Adrenal gland (tissue), 9 donors: ENCODE measurements at regions not wholly inside any gene's neighbourhood (a gene's known extent, or its start where the extent isn't known, plus 50 kb on each side); places are given as distances from the start of the nearest gene placed in this dataset.

ENCODE experiments used
- DNase-seq, 7 donors: peaks; one replicate each; pipeline ENCODE4 v3.0.0-alpha.2; 2019 to 2020
- H3K27ac ChIP-seq, 5 donors: fragments of 200-600 bp; sonication (generic) in 4 of 5; 1 replicate in 3 of 5; 2 replicates in 2 of 5; pipeline versions ENCODE4 v1.5.1 to v1.8.0; 2016 to 2020; ENCODE audit warnings: mild to moderate bottlenecking in 1 of 5
- H3K27me3 ChIP-seq: fragments of 200-600 bp; 2 replicates; pipeline ENCODE4 v1.8.0; 2021
- H3K36me3 ChIP-seq, 2 donors: fragments of 200-600 bp; replicated peaks in 1 of 2; 1 replicate in 1 of 2; 2 replicates in 1 of 2; pipeline versions ENCODE4 v1.5.1 to v1.8.0; 2018 to 2022
- H3K4me1 ChIP-seq, 2 donors: fragments of 200-600 bp; replicated peaks in 1 of 2; 1 replicate in 1 of 2; 2 replicates in 1 of 2; pipeline versions ENCODE4 v1.5.1 to v1.8.0; 2018 to 2021
- H3K4me3 ChIP-seq, 4 donors: fragments of 200-600 bp; sonication (generic) in 3 of 4; one replicate each; pipeline ENCODE4 v1.5.1; 2016 to 2018
- H3K9me3 ChIP-seq, 3 donors: fragments of 200-600 bp; sonication (generic) in 1 of 3; replicated peaks in 1 of 3; 1 replicate in 2 of 3; 2 replicates in 1 of 3; pipeline versions ENCODE4 v1.5.1 to v1.8.0; 2016 to 2021
- CTCF ChIP-seq, 6 experiments: fragments of 450-650 bp in 4 of 6; fragments of 200-600 bp in 2 of 6; sonication (generic) in 1 of 6; IDR thresholded peaks; 1 replicate in 5 of 6; 2 replicates in 1 of 6; pipeline versions ENCODE4 v1.5.1 to v1.8.0; 2016 to 2021; ENCODE audit warnings: antibody characterized with exemption in 6 of 6, mild to moderate bottlenecking in 2 of 6, moderate library complexity in 1 of 6
- POLR2A ChIP-seq, 2 donors: fragments of 450-650 bp; IDR thresholded peaks; one replicate each; pipeline ENCODE4 v1.6.1; 2017; ENCODE audit warnings: antibody characterized with exemption in 2 of 2, mild to moderate bottlenecking in 2 of 2, moderate library complexity in 1 of 2
- WGBS, 4 donors: extraction: QIAGEN DNeasy Blood & Tissue Kit in 2 of 4; methylation state at CpG; one replicate each; pipeline versions ENCODE4 v1.1.5 to v1.1.7; 2013 to 2017; 5-methylcytosine and 5-hydroxymethylcytosine counted together
- intact Hi-C, 2 donors: fragments of 100-400 bp; cut with DNase I; formaldehyde crosslinking; loops; one replicate each; pipeline versions ENCODE4 v1.14.1 to v1.15.0; 2022 to 2023
- donor health status: healthy with polysubstance abuse.
- donor health status: Bipolar disorder and iron deficiency.
- donor health status: DM: yes; HTN: yes; CAD: no.
- donor health status: DM: no; HTN: no; CAD: no.
- donor health status: DM: no; HTN: no; CAD: no.

GRCh38 chr12:24746864-24747263, 202.0 kb downstream of the BCAT1 start:
- no peaks in the 10 kb centered on the region for H3K9me3 ChIP-seq
- 56 to 60% (median 59%) methylated on average over 2 of the region's 2 CpGs for WGBS, 4 donors
- H3K27ac ChIP-seq = no peak overlapping the region
- no peak for TF ChIP-seq POLR2A (IDR thresholded peaks at IDR 0.05)
- no peak for TF ChIP-seq CTCF (IDR thresholded peaks at IDR 0.05)
- H3K4me3 ChIP-seq = no peak overlapping the region
- no peak for DNase-seq
- H3K36me3 ChIP-seq = no peaks in the 10 kb centered on the region
- no peaks in the 10 kb centered on the region for H3K4me1 ChIP-seq
- intact Hi-C loops = no loop called here
- no peaks in the 10 kb centered on the region for H3K27me3 ChIP-seq

DNA sequence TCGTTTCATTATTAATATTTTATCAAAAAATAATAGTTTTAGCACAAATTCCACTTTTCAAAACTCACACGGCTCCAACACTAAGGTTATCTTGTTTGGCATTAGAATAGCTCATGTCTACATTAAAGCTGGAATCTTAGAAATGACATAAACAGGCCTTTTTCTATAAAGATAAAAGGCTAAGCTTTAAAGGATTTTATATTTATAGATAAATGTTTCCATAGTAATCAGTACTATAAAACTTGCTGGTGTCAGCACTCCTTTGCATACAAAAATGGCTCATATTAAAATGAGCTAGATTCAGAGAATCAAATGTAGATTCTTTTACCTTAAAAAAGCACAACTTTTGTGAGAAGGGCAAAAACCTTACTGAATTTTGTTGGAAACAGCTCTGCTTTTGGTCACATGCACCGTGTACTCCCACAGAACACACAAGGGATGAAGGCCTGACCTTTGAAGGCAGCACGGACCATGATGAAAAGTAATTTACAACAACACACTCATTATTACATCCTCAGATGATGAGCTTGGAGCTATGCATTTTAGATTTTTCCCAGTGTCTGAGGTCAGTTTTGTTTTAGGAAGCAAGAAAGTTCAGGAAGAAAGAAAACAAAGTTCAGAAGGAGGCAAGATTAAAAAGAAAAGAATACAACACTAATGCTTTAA, 202.8 kb downstream of the BCAT1 start:
- Histone ChIP-seq H3K4me3 (no peak overlapping the region), H3K27me3 (no peaks in the 10 kb centered on the region), H3K27ac (no peak overlapping the region), H3K9me3 (no peaks in the 10 kb centered on the region), H3K36me3 (no peaks in the 10 kb centered on the region), H3K4me1 (no peaks in the 10 kb centered on the region)
- no peak for DNase-seq
- intact Hi-C loops = no loop called here
- no peak for TF ChIP-seq CTCF (IDR thresholded peaks at IDR 0.05)
- 50 to 56% (median 56%) methylated on average over 4 of the region's 4 CpGs for WGBS, 4 donors

GRCh38 chr12:24743941-24744793, 204.7 kb downstream of the BCAT1 start:
- H3K9me3 ChIP-seq = no peaks in the 10 kb centered on the region
- no peak overlapping the region for H3K4me3 ChIP-seq
- 67 to 77% (median 68%) methylated on average over 9 of the region's 9 CpGs for WGBS, 4 donors
- no peak for DNase-seq
- no peaks in the 10 kb centered on the region for H3K4me1 ChIP-seq
- TF ChIP-seq POLR2A (IDR thresholded peaks at IDR 0.05) (no peak), CTCF (IDR thresholded peaks at IDR 0.05) (no peak)
- no peaks in the 10 kb centered on the region for H3K27me3 ChIP-seq
- intact Hi-C loops = no loop called here
- no peak overlapping the region for H3K27ac ChIP-seq
- no peaks in the 10 kb centered on the region for H3K36me3 ChIP-seq

- Histone ChIP-seq H3K4me3 (no peak overlapping the region), H3K27ac (peak overlapping the region in 1 of 5 donors; percentile 46), H3K36me3 (no peaks in the 10 kb centered on the region), H3K27me3 (no peaks in the 10 kb centered on the region), H3K4me1 (no peaks in the 10 kb centered on the region), H3K9me3 (no peaks in the 10 kb centered on the region)
- WGBS, 4 donors = 56 to 62% (median 61%) methylated on average over 5 of the region's 5 CpGs
- TF ChIP-seq POLR2A (IDR thresholded peaks at IDR 0.05) (no peak), CTCF (IDR thresholded peaks at IDR 0.05) (no peak)
- intact Hi-C loops = no loop called here
- DNase-seq = peak; percentile 27 to 62 (median 39)
Observed at GRCh38 chr12:24742378-24742777, 206.5 kb downstream of the BCAT1 start.
